ENCODE measurements at regions not wholly inside any gene's neighbourhood (a gene's known extent, or its start where the extent isn't known, plus 50 kb on each side); places are given as distances from the start of the nearest gene placed in this dataset.

DNA sequence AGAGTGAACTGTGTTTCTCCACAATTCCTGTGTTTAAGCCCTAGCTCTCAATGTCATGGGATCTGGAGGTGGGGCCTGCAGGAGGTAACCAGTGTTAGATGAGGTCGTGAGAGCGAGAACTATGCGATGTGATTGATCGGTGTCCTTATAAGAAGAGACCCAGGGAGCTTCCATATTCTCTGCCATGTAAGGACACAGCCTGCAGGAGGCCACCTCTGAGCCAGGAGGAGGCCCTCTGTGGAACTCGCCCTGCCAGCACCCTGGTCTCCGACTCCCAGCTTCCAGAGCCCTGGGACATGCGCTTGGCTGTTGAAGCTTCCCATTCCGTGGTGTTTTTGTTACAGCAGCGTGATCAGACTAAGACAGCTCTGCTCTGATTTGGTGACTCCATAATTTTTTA, 255.4 kb downstream of the IRX2 start:
- H3K36me3 ChIP-seq (ENCODE audit: control insufficient read depth in 4 of 4, insufficient read depth in 4 of 4, low read length in 3 of 4): no peaks in the 10 kb centered on the region
- no peak overlapping the region for H3K4me3 ChIP-seq (ENCODE audit: control insufficient read depth in 1 of 7, extremely low read depth in 1 of 7, insufficient read depth in 4 of 7, low read depth in 2 of 7, low read length in 6 of 7)
- ChIA-PET POLR2A (no interaction called here), CTCF (no interaction called here)
- 91% methylated on average over 8 of the region's 9 CpGs for WGBS (ENCODE audit: insufficient coverage)
- H3K27me3 ChIP-seq (replicated peaks in 2 of 5; ENCODE audit: control insufficient read depth in 4 of 5, insufficient read depth in 5 of 5, low read length in 4 of 5): no peaks in the 10 kb centered on the region
- DNase-seq: no peak
- H3K9me3 ChIP-seq (ENCODE audit: control extremely low read depth in 1 of 5, control insufficient read depth in 4 of 5, insufficient read depth in 2 of 5, low read depth in 1 of 5, low read length in 4 of 5): peaks cover 0 to 3% (median 0%) of the 10 kb centered on the region in 5 experiments
- H3K4me1 ChIP-seq (ENCODE audit: control extremely low read depth in 1 of 4, control insufficient read depth in 4 of 4, insufficient read depth in 4 of 4, low read length in 3 of 4): no peaks in the 10 kb centered on the region
- no peak overlapping the region for H3K27ac ChIP-seq (ENCODE audit: insufficient read depth in 1 of 2, low read depth in 1 of 2, low read length in 2 of 2, poor library complexity in 1 of 2, severe bottlenecking in 2 of 2)

DNA sequence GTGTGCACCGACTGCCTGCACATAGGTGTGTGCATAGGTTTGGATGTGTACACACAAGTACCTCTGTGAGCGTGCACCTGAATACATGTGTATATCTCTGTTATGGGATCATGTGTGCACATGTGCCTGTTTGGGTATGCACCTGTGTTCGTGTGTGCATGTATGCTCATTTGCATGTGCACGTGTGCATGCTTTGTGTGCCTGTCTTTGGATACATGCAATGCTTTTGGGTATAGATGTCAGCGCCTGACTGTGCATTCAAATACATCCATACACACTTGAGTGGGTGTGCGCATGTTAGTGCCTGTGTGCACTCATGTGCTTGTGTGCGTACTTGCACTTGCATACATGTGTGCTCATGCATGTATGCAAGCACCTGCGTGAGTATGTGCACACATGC, 258.1 kb downstream of the IRX2 start:
- Histone ChIP-seq H3K36me3 (ENCODE audit: control insufficient read depth in 4 of 4, insufficient read depth in 4 of 4, low read length in 3 of 4) (no peaks in the 10 kb centered on the region), H3K9me3 (ENCODE audit: control extremely low read depth in 1 of 5, control insufficient read depth in 4 of 5, insufficient read depth in 2 of 5, low read depth in 1 of 5, low read length in 4 of 5) (no peaks in the 10 kb centered on the region), H3K4me1 (ENCODE audit: control extremely low read depth in 1 of 4, control insufficient read depth in 4 of 4, insufficient read depth in 4 of 4, low read length in 3 of 4) (no peaks in the 10 kb centered on the region), H3K27me3 (replicated peaks in 2 of 5; ENCODE audit: control insufficient read depth in 4 of 5, insufficient read depth in 5 of 5, low read length in 4 of 5) (no peaks in the 10 kb centered on the region), H3K27ac (ENCODE audit: insufficient read depth in 1 of 2, low read depth in 1 of 2, low read length in 2 of 2, poor library complexity in 1 of 2, severe bottlenecking in 2 of 2) (no peak overlapping the region), H3K4me3 (ENCODE audit: control insufficient read depth in 1 of 7, extremely low read depth in 1 of 7, insufficient read depth in 4 of 7, low read depth in 2 of 7, low read length in 6 of 7) (no peak overlapping the region)
- ChIA-PET POLR2A (no interaction called here), CTCF (no interaction called here)
- DNase-seq: no peak
- WGBS (ENCODE audit: insufficient coverage): 100% methylated on average over 7 of the region's 8 CpGs

DNA sequence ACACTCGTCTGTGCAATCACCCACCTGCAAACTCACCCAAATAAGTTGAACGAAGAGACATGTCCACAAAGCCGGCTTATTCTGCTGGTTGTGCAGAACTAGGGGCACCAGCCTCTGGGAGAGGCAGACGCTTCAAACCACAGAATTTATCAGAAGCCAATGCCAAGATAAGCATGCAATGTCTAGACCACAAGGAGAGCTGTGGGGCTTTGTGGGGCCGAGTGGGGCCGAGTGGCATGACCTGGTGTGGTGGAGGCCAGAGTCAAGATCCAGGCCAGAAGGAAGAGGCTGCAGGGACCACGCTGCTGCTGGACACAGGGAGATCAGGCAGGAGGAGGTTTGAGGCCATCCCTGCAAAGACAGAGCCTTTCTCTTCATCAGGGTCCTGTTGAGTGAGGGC, 259.0 kb downstream of the IRX2 start:
- DNase-seq: no peak
- Histone ChIP-seq H3K36me3 (ENCODE audit: control insufficient read depth in 4 of 4, insufficient read depth in 4 of 4, low read length in 3 of 4) (no peaks in the 10 kb centered on the region), H3K9me3 (ENCODE audit: control extremely low read depth in 1 of 5, control insufficient read depth in 4 of 5, insufficient read depth in 2 of 5, low read depth in 1 of 5, low read length in 4 of 5) (no peaks in the 10 kb centered on the region), H3K27me3 (replicated peaks in 2 of 5; ENCODE audit: control insufficient read depth in 4 of 5, insufficient read depth in 5 of 5, low read length in 4 of 5) (no peaks in the 10 kb centered on the region), H3K4me1 (ENCODE audit: control extremely low read depth in 1 of 4, control insufficient read depth in 4 of 4, insufficient read depth in 4 of 4, low read length in 3 of 4) (no peaks in the 10 kb centered on the region), H3K4me3 (ENCODE audit: control insufficient read depth in 1 of 7, extremely low read depth in 1 of 7, insufficient read depth in 4 of 7, low read depth in 2 of 7, low read length in 6 of 7) (no peak overlapping the region), H3K27ac (ENCODE audit: insufficient read depth in 1 of 2, low read depth in 1 of 2, low read length in 2 of 2, poor library complexity in 1 of 2, severe bottlenecking in 2 of 2) (no peak overlapping the region)
- POLR2A ChIA-PET: no interaction called here
- WGBS (ENCODE audit: insufficient coverage): 76% methylated on average over 6 of the region's 7 CpGs
- CTCF ChIA-PET: no interaction called here

DNA sequence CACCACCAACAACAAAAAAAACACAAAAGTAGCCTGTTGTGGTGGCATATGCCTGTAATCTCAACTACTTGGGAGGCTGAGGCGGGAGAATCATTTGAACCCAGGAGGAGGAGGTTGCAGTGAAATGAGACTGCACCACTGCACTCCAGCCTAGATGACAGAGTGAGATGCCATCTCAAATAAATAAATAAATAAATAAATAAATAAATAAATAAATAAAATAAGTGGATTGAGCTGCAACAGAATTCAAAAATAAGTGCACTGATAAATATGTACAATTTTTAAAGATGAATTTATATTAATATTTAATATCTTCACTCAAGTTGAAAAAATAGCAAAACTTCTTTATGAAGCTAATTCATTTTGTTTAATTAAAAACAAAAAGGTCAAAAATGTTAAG, 259.6 kb downstream of the IRX2 start:
- CTCF ChIA-PET: no interaction called here
- Histone ChIP-seq H3K4me1 (ENCODE audit: control extremely low read depth in 1 of 4, control insufficient read depth in 4 of 4, insufficient read depth in 4 of 4, low read length in 3 of 4) (no peaks in the 10 kb centered on the region), H3K36me3 (ENCODE audit: control insufficient read depth in 4 of 4, insufficient read depth in 4 of 4, low read length in 3 of 4) (no peaks in the 10 kb centered on the region), H3K27me3 (replicated peaks in 2 of 5; ENCODE audit: control insufficient read depth in 4 of 5, insufficient read depth in 5 of 5, low read length in 4 of 5) (no peaks in the 10 kb centered on the region), H3K4me3 (ENCODE audit: control insufficient read depth in 1 of 7, extremely low read depth in 1 of 7, insufficient read depth in 4 of 7, low read depth in 2 of 7, low read length in 6 of 7) (no peak overlapping the region), H3K9me3 (ENCODE audit: control extremely low read depth in 1 of 5, control insufficient read depth in 4 of 5, insufficient read depth in 2 of 5, low read depth in 1 of 5, low read length in 4 of 5) (no peaks in the 10 kb centered on the region), H3K27ac (ENCODE audit: insufficient read depth in 1 of 2, low read depth in 1 of 2, low read length in 2 of 2, poor library complexity in 1 of 2, severe bottlenecking in 2 of 2) (no peak overlapping the region)
- POLR2A ChIA-PET: interaction anchor here (0.7 kb wide), 1 partner anchor 218 kb away, joined by 3 read pairs; no protein-coding TSS in a partner anchor
- WGBS (ENCODE audit: insufficient coverage): no CpG with 5 or more reads among the region's 1 CpG
- no peak for DNase-seq

DNA sequence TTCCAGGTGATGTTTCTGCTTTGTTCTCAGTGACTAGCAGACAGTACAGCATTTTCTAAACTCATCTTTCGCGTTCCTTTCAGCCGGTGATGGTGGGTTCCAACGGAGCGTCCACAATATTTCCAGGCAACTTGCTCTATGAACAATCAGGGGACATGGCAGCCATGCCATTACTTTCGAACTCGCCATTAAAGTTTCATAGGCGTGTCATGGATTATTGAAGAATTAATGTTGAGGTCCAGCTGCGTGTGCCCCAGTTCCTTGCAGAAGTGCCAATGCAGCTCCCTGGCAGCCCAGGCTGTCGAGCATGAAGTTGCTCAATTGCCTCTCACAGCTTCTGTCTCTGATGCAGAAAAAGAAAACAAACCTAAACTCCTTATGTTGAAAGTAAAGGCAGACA, 262.2 kb downstream of the IRX2 start:
- ChIA-PET CTCF (no interaction called here), POLR2A (no interaction called here)
- Histone ChIP-seq H3K9me3 (ENCODE audit: control extremely low read depth in 1 of 5, control insufficient read depth in 4 of 5, insufficient read depth in 2 of 5, low read depth in 1 of 5, low read length in 4 of 5) (peaks cover 0 to 2% (median 0%) of the 10 kb centered on the region in 5 experiments), H3K4me3 (ENCODE audit: control insufficient read depth in 1 of 7, extremely low read depth in 1 of 7, insufficient read depth in 4 of 7, low read depth in 2 of 7, low read length in 6 of 7) (no peak overlapping the region), H3K27ac (ENCODE audit: insufficient read depth in 1 of 2, low read depth in 1 of 2, low read length in 2 of 2, poor library complexity in 1 of 2, severe bottlenecking in 2 of 2) (no peak overlapping the region), H3K36me3 (ENCODE audit: control insufficient read depth in 4 of 4, insufficient read depth in 4 of 4, low read length in 3 of 4) (no peaks in the 10 kb centered on the region), H3K4me1 (ENCODE audit: control extremely low read depth in 1 of 4, control insufficient read depth in 4 of 4, insufficient read depth in 4 of 4, low read length in 3 of 4) (no peaks in the 10 kb centered on the region), H3K27me3 (replicated peaks in 2 of 5; ENCODE audit: control insufficient read depth in 4 of 5, insufficient read depth in 5 of 5, low read length in 4 of 5) (no peaks in the 10 kb centered on the region)
- DNase-seq: no peak
- WGBS (ENCODE audit: insufficient coverage): 96% methylated on average over 8 of the region's 10 CpGs

DNA sequence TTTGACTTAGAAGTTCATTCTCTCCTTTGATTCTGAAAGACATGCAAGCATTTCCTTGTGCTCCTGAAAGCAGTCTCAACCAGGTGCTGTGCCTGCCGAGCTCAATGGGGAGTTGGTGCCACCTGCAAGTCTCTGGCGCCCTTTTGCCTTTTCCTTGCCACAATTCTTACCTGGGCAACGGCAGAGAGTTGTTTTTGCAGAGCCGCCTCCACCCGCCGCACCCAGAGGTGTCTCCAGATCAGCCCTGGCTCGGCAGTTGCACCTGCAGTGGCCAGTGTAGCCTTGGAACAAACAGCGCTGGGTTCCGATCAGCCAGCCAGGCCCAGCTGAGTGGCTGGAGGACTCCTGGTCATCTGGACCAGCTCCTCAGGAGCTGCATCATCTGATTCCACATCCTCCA, 262.9 kb downstream of the IRX2 start:
- peaks cover 0 to 2% (median 0%) of the 10 kb centered on the region in 5 experiments for H3K9me3 ChIP-seq (ENCODE audit: control extremely low read depth in 1 of 5, control insufficient read depth in 4 of 5, insufficient read depth in 2 of 5, low read depth in 1 of 5, low read length in 4 of 5)

DNA sequence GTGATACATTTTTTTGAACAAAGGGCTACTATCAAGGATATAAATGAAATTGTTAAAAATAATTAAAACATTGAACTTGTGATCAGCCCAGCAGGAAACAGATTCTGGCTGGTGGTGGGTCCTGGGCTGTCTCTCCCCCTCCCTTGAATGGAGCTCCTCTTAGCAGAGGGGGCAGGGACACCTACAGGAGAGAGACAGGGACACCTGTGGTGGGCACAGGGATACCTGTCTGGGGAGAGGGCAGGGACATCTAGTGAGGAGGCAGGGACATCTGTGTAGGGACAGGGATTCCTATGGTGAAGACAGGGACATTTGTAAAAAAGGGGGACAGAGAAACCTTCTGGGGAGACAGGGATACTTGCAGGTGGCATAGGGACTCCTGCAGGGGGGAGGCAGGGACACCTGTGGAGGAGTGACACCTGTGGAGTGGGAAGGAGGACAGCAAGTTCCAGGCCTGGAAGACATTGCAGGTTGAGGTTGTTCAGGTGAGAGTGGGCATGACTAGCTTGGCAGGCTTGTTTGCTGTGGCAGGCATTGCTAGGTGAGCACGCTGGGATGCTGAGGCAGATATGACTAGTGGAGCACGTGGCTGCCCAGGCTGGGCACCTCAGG, 264.2 kb downstream of the IRX2 start:
- CTCF ChIA-PET: no interaction called here
- WGBS (ENCODE audit: insufficient coverage): no CpG with 5 or more reads among the region's 2 CpGs

More for the DNA sequence above, 262.9 kb downstream of the IRX2 start:
- POLR2A ChIA-PET: no interaction called here
- Histone ChIP-seq H3K4me1 (ENCODE audit: control extremely low read depth in 1 of 4, control insufficient read depth in 4 of 4, insufficient read depth in 4 of 4, low read length in 3 of 4) (no peaks in the 10 kb centered on the region), H3K27me3 (replicated peaks in 2 of 5; ENCODE audit: control insufficient read depth in 4 of 5, insufficient read depth in 5 of 5, low read length in 4 of 5) (no peaks in the 10 kb centered on the region), H3K4me3 (ENCODE audit: control insufficient read depth in 1 of 7, extremely low read depth in 1 of 7, insufficient read depth in 4 of 7, low read depth in 2 of 7, low read length in 6 of 7) (no peak overlapping the region), H3K27ac (ENCODE audit: insufficient read depth in 1 of 2, low read depth in 1 of 2, low read length in 2 of 2, poor library complexity in 1 of 2, severe bottlenecking in 2 of 2) (no peak overlapping the region), H3K36me3 (ENCODE audit: control insufficient read depth in 4 of 4, insufficient read depth in 4 of 4, low read length in 3 of 4) (no peaks in the 10 kb centered on the region)
- CTCF ChIA-PET: no interaction called here
- WGBS (ENCODE audit: insufficient coverage): 90% methylated on average over 8 of the region's 9 CpGs
- DNase-seq: no peak

More for the DNA sequence above, 264.2 kb downstream of the IRX2 start:
- H3K4me1 ChIP-seq (ENCODE audit: control extremely low read depth in 1 of 4, control insufficient read depth in 4 of 4, insufficient read depth in 4 of 4, low read length in 3 of 4): no peaks in the 10 kb centered on the region
- peaks cover 0 to 3% (median 2%) of the 10 kb centered on the region in 5 experiments for H3K9me3 ChIP-seq (ENCODE audit: control extremely low read depth in 1 of 5, control insufficient read depth in 4 of 5, insufficient read depth in 2 of 5, low read depth in 1 of 5, low read length in 4 of 5)
- no peak overlapping the region for H3K4me3 ChIP-seq (ENCODE audit: control insufficient read depth in 1 of 7, extremely low read depth in 1 of 7, insufficient read depth in 4 of 7, low read depth in 2 of 7, low read length in 6 of 7)
- POLR2A ChIA-PET: no interaction called here
- no peak for DNase-seq
- no peaks in the 10 kb centered on the region for H3K36me3 ChIP-seq (ENCODE audit: control insufficient read depth in 4 of 4, insufficient read depth in 4 of 4, low read length in 3 of 4)
- no peak overlapping the region for H3K27ac ChIP-seq (ENCODE audit: insufficient read depth in 1 of 2, low read depth in 1 of 2, low read length in 2 of 2, poor library complexity in 1 of 2, severe bottlenecking in 2 of 2)
- H3K27me3 ChIP-seq (replicated peaks in 2 of 5; ENCODE audit: control insufficient read depth in 4 of 5, insufficient read depth in 5 of 5, low read length in 4 of 5): no peaks in the 10 kb centered on the region
